Lung (tissue), 11 donors: ENCODE measurements at regions not wholly inside any gene's neighbourhood (a gene's known extent, or its start where the extent isn't known, plus 50 kb on each side); places are given as distances from the start of the nearest gene placed in this dataset.

Experiments
- ATAC-seq: fragments of 200-7000 bp; cut with Tn5 transposase; one replicate; pipeline ENCODE4 v1.9.1; 2020; ENCODE audit warnings: moderate number of reproducible peaks; ENCODE audit not compliant: insufficient read depth, low FRiP score
- DNase-seq, 3 donors: peaks; one replicate each; pipeline ENCODE4 v3.0.0-alpha.2; 2013 to 2017
- H3K27ac ChIP-seq, 2 donors: one replicate each; pipeline ENCODE4 v1.5.1; 2013; ENCODE audit warnings: mild to moderate bottlenecking in 2 of 2, moderate library complexity in 2 of 2, control low read depth in 1 of 2, inconsistent platforms in 1 of 2, low read depth in 1 of 2, low read length in 1 of 2
- H3K27me3 ChIP-seq, 3 donors: one replicate each; pipeline ENCODE4 v1.5.1; 2013; ENCODE audit warnings: low read length in 2 of 3; ENCODE audit not compliant: control insufficient read depth in 3 of 3, insufficient read depth in 3 of 3
- H3K36me3 ChIP-seq, 4 donors: one replicate each; pipeline ENCODE4 v1.5.1; 2013; ENCODE audit warnings: low read length in 4 of 4, mild to moderate bottlenecking in 1 of 4, moderate library complexity in 1 of 4; ENCODE audit not compliant: control insufficient read depth in 4 of 4, insufficient read depth in 4 of 4
- H3K4me1 ChIP-seq, 5 donors: one replicate each; pipeline ENCODE4 v1.5.1; 2013; ENCODE audit warnings: low read length in 5 of 5, mild to moderate bottlenecking in 2 of 5, moderate library complexity in 1 of 5; ENCODE audit not compliant: control insufficient read depth in 5 of 5, insufficient read depth in 5 of 5
- H3K4me3 ChIP-seq: one replicate; pipeline ENCODE4 v1.5.1; 2013; ENCODE audit warnings: mild to moderate bottlenecking, control low read depth, moderate library complexity
- H3K9ac ChIP-seq, 2 donors: one replicate each; pipeline ENCODE4 v1.5.1; 2013; ENCODE audit warnings: low read length in 2 of 2, control low read depth in 1 of 2; ENCODE audit not compliant: insufficient read depth in 1 of 2
- H3K9me3 ChIP-seq, 4 donors: one replicate each; pipeline ENCODE4 v1.5.1; 2013; ENCODE audit warnings: low read length in 3 of 4, mild to moderate bottlenecking in 1 of 4, moderate library complexity in 1 of 4; ENCODE audit not compliant: control insufficient read depth in 4 of 4, insufficient read depth in 3 of 4
- CTCF ChIP-seq: IDR thresholded peaks from 2 replicates; pipeline ENCODE4 v1.5.1; 2012; ENCODE audit warnings: mild to moderate bottlenecking; ENCODE audit errors: control extremely low read depth, extremely low read depth
- WGBS, 2 donors: extraction: QIAGEN DNeasy Blood & Tissue Kit; methylation state at CpG; one replicate each; pipeline ENCODE4 v1.1.7; 2013; 5-methylcytosine and 5-hydroxymethylcytosine counted together
- donor health status: control.
- donor health status: control.
- donor health status: Bipolar disorder and iron deficiency.
- donor health status: healthy.
- donor health status: DM: yes; HTN: yes; CAD: no.

GRCh38 chr11:37353192-37353591 is 755.2 kb upstream of the RAG2 start:
- H3K4me1 ChIP-seq, result no peaks in the 10 kb centered on the region
- 79% methylated on average over 2 of the region's 2 CpGs for WGBS, 2 donors
- H3K4me3 ChIP-seq, result no peak overlapping the region
- ATAC-seq, result no peak
- peaks cover 0 to 4% (median 0%) of the 10 kb centered on the region in 3 donors for H3K27me3 ChIP-seq
- H3K36me3 ChIP-seq, result no peaks in the 10 kb centered on the region
- H3K9me3 ChIP-seq, result peaks cover 0 to 8% (median 3%) of the 10 kb centered on the region in 4 donors
- no peak overlapping the region for H3K9ac ChIP-seq
- no peak overlapping the region for H3K27ac ChIP-seq
- no peak for TF ChIP-seq CTCF
- no peak for DNase-seq

GRCh38 chr11:37352485-37352884 is 754.4 kb upstream of the RAG2 start:
- H3K27ac ChIP-seq, result no peak overlapping the region
- H3K36me3 ChIP-seq, result no peaks in the 10 kb centered on the region
- 76 to 85% methylated on average over 3 of the region's 3 CpGs for WGBS, 2 donors
- DNase-seq, result no peak
- peaks cover 0 to 4% (median 0%) of the 10 kb centered on the region in 3 donors for H3K27me3 ChIP-seq
- H3K4me3 ChIP-seq, result no peak overlapping the region
- no peaks in the 10 kb centered on the region for H3K4me1 ChIP-seq
- H3K9me3 ChIP-seq, result peaks cover 0 to 8% (median 3%) of the 10 kb centered on the region in 4 donors
- H3K9ac ChIP-seq, result no peak overlapping the region
- no peak for TF ChIP-seq CTCF
- ATAC-seq, result no peak

GRCh38 chr11:37343290-37343689 is 745.3 kb upstream of the RAG2 start:
- DNase-seq (no peak), ATAC-seq (no peak)
- H3K9me3 ChIP-seq, result no peaks in the 10 kb centered on the region
- WGBS, 2 donors, result 62 to 74% methylated on average over 1 of the region's 1 CpG
- H3K27ac ChIP-seq, result no peak overlapping the region
- H3K4me3 ChIP-seq, result no peak overlapping the region
- no peak overlapping the region for H3K9ac ChIP-seq
- no peaks in the 10 kb centered on the region for H3K36me3 ChIP-seq
- no peak for TF ChIP-seq CTCF
- no peaks in the 10 kb centered on the region for H3K4me1 ChIP-seq
- no peaks in the 10 kb centered on the region for H3K27me3 ChIP-seq

GRCh38 chr11:37336401-37336800 is 738.4 kb upstream of the RAG2 start:
- Histone ChIP-seq H3K9me3 (no peaks in the 10 kb centered on the region), H3K36me3 (no peaks in the 10 kb centered on the region), H3K9ac (no peak overlapping the region), H3K27me3 (no peaks in the 10 kb centered on the region), H3K4me1 (no peaks in the 10 kb centered on the region), H3K4me3 (no peak overlapping the region), H3K27ac (no peak overlapping the region)
- no peak for TF ChIP-seq CTCF
- 94 to 96% methylated on average over 2 of the region's 2 CpGs for WGBS, 2 donors
- no peak for ATAC-seq
- no peak for DNase-seq
